Cardiac muscle cell (in vitro differentiated cells and primary cell): ENCODE measurements at regions not wholly inside any gene's neighbourhood (a gene's known extent, or its start where the extent isn't known, plus 50 kb on each side); places are given as distances from the start of the nearest gene placed in this dataset.

ENCODE experiments used
- DNase-seq, 2 donors: peaks; one replicate each; pipeline versions ENCODE4 v3.0.0 to v3.0.0-alpha.2; 2010 to 2017; ENCODE audit warnings: low read depth in 1 of 2, low spot score in 1 of 2
- H3K27ac ChIP-seq: fragments of 200-600 bp; sonication (generic); 2 replicates; pipeline ENCODE4 v1.5.1; 2016
- H3K27me3 ChIP-seq: fragments of 200-600 bp; sonication (generic); 2 replicates; pipeline ENCODE4 v1.6.0; 2016; ENCODE audit warnings: control low read depth
- H3K36me3 ChIP-seq: fragments of 200-600 bp; sonication (generic); 2 replicates; pipeline ENCODE4 v1.5.1; 2016; ENCODE audit warnings: control low read depth
- H3K4me1 ChIP-seq: fragments of 200-600 bp; sonication (generic); 2 replicates; pipeline ENCODE4 v1.8.1; 2017; ENCODE audit warnings: low read depth, mild to moderate bottlenecking, mixed run types
- H3K4me3 ChIP-seq: fragments of 200-600 bp; sonication (generic); 2 replicates; pipeline ENCODE4 v1.5.1; 2016; ENCODE audit warnings: mild to moderate bottlenecking
- H3K9me3 ChIP-seq: fragments of 200-600 bp; sonication (generic); 2 replicates; pipeline ENCODE4 v1.5.1; 2017; ENCODE audit warnings: low read depth, mild to moderate bottlenecking, control low read depth
- CTCF ChIP-seq: IDR thresholded peaks from 2 replicates; pipeline ENCODE4 v1.5.1; 2012; ENCODE audit warnings: low read depth, mild to moderate bottlenecking, low read length

GRCh38 chr6:164022632-164023031 lies 608.1 kb downstream of the QKI start:
- no peaks in the 10 kb centered on the region for H3K36me3 ChIP-seq
- no peak overlapping the region for H3K27ac ChIP-seq
- H3K27me3 ChIP-seq: no peaks in the 10 kb centered on the region
- no peaks in the 10 kb centered on the region for H3K9me3 ChIP-seq
- no peak for TF ChIP-seq CTCF
- no peak for DNase-seq
- no peak overlapping the region for H3K4me3 ChIP-seq
- H3K4me1 ChIP-seq: peaks cover 3% of the 10 kb centered on the region

- Histone ChIP-seq H3K4me3 (no peak overlapping the region), H3K36me3 (no peaks in the 10 kb centered on the region), H3K9me3 (no peaks in the 10 kb centered on the region), H3K4me1 (no peaks in the 10 kb centered on the region), H3K27me3 (no peaks in the 10 kb centered on the region), H3K27ac (no peak overlapping the region)
- DNase-seq: peak in 1 of 2 donors; percentile 59
- no peak for TF ChIP-seq CTCF
Observed at GRCh38 chr6:164021589-164022250, 607.2 kb downstream of the QKI start.

- Histone ChIP-seq H3K27ac (no peak overlapping the region), H3K4me3 (no peak overlapping the region), H3K27me3 (no peaks in the 10 kb centered on the region), H3K4me1 (no peaks in the 10 kb centered on the region), H3K36me3 (no peaks in the 10 kb centered on the region), H3K9me3 (no peaks in the 10 kb centered on the region)
- no peak for TF ChIP-seq CTCF
- DNase-seq: no peak
Observed at GRCh38 chr6:164020142-164020541, 605.6 kb downstream of the QKI start.

GRCh38 chr6:164018133-164018532 lies 603.6 kb downstream of the QKI start:
- H3K36me3 ChIP-seq: no peaks in the 10 kb centered on the region
- DNase-seq: no peak
- no peaks in the 10 kb centered on the region for H3K9me3 ChIP-seq
- no peaks in the 10 kb centered on the region for H3K4me1 ChIP-seq
- TF ChIP-seq CTCF: no peak
- H3K4me3 ChIP-seq: no peak overlapping the region
- H3K27ac ChIP-seq: no peak overlapping the region
- no peaks in the 10 kb centered on the region for H3K27me3 ChIP-seq

- Histone ChIP-seq H3K4me3 (no peak overlapping the region), H3K4me1 (no peaks in the 10 kb centered on the region), H3K36me3 (no peaks in the 10 kb centered on the region), H3K27me3 (no peaks in the 10 kb centered on the region), H3K27ac (no peak overlapping the region), H3K9me3 (no peaks in the 10 kb centered on the region)
- TF ChIP-seq CTCF: no peak
- DNase-seq: no peak
Observed at GRCh38 chr6:164016056-164016455, 601.5 kb downstream of the QKI start.
